HCT116 (cell line): ENCODE measurements at regions not wholly inside any gene's neighbourhood (a gene's known extent, or its start where the extent isn't known, plus 50 kb on each side); places are given as distances from the start of the nearest gene placed in this dataset.

Source experiments
- ATAC-seq: fragments of 200-7000 bp; cut with Tn5 transposase; 2 replicates; pipeline ENCODE4 v1.9.1; 2020; ENCODE audit warnings: mild to moderate bottlenecking, moderate library complexity
- BruUV-seq: library from RNA; stranded (reverse); fragments of 400-500 nt; replicated peaks from 2 replicates; lab custom pipeline; 2021; lab: Mats Ljungman, UMichigan
- CTCF ChIA-PET: fragments of 300-600 bp; sonication (Branson Sonifier 250); formaldehyde crosslinking; loops from one replicate; lab custom pipeline; 2021; ENCODE audit warnings: antibody characterized with exemption; lab: Charles Lee
- POLR2A ChIA-PET: fragments of 300-600, 350-600 bp; sonication (Branson Sonifier 250); formaldehyde crosslinking; loops from one replicate; lab custom pipeline; 2021; ENCODE audit warnings: antibody characterized with exemption; lab: Charles Lee
- RAD21 ChIA-PET, 2 experiments: fragments of 300-600 bp; sonication (Branson Sonifier 250); formaldehyde crosslinking; loops; one replicate each; lab custom pipeline; 2023; ENCODE audit warnings: low total read pairs in 2 of 2; ENCODE audit not compliant: uncharacterized antibody in 2 of 2, unreplicated experiment in 2 of 2, low non-redundant PET in 1 of 2; lab: Charles Lee
- DNase-seq: peaks from one replicate; pipeline ENCODE4 v3.0.0-alpha.2; 2010; ENCODE audit warnings: low read depth, low spot score
- H2AFZ ChIP-seq: fragments of 200-600 bp; shearing (Covaris generic), sonication (generic); 2 replicates; pipeline ENCODE4 v1.6.1; 2017; ENCODE audit warnings: low read depth, mixed run types, mixed read lengths, antibody characterized with exemption, low read length; ENCODE audit not compliant: poor library complexity, severe bottlenecking
- H3K27ac ChIP-seq: 2 replicates; pipeline ENCODE4 v1.5.1; 2012; ENCODE audit warnings: low read depth, low read length
- H3K27me3 ChIP-seq: fragments of 200-600 bp; sonication (generic); 2 replicates; pipeline ENCODE4 v1.6.1; 2016; ENCODE audit warnings: mixed run types, low read length, mixed read lengths; ENCODE audit not compliant: insufficient read depth
- H3K36me3 ChIP-seq, 2 experiments: fragments of 200-500 bp in 1 of 2; fragments of 200-600 bp in 1 of 2; sonication (Bioruptor generic) in 1 of 2; sonication (generic) in 1 of 2; 2 replicates each; pipeline versions ENCODE4 v1.5.1 to v1.6.1; 2014 to 2016; ENCODE audit warnings: low read length in 2 of 2, inconsistent platforms in 1 of 2, mixed read lengths in 1 of 2, mixed run types in 1 of 2; ENCODE audit not compliant: insufficient read depth in 2 of 2, control insufficient read depth in 1 of 2
- H3K4me1 ChIP-seq, 2 experiments: fragments of 200-600 bp in 1 of 2; sonication (generic) in 1 of 2; 2 replicates each; pipeline versions ENCODE4 v1.5.1 to v1.6.1; 2012 to 2017; ENCODE audit warnings: low read length in 2 of 2, inconsistent platforms in 1 of 2, mild to moderate bottlenecking in 1 of 2, mixed read lengths in 1 of 2, mixed run types in 1 of 2, moderate library complexity in 1 of 2; ENCODE audit not compliant: insufficient read depth in 2 of 2, control insufficient read depth in 1 of 2
- H3K4me2 ChIP-seq: fragments of 200-600 bp; sonication (generic); 2 replicates; pipeline ENCODE4 v1.6.1; 2017; ENCODE audit warnings: mixed run types, low read length, mixed read lengths
- H3K4me3 ChIP-seq, 2 experiments: fragments of 200-600 bp in 1 of 2; sonication (generic) in 1 of 2; replicated peaks in 1 of 2; 2 replicates each; pipeline ENCODE4 v1.5.1; 2011 to 2016; ENCODE audit warnings: low read length in 2 of 2, control low read depth in 1 of 2, low read depth in 1 of 2, mild to moderate bottlenecking in 1 of 2, mixed read lengths in 1 of 2, mixed run types in 1 of 2
- H3K79me2 ChIP-seq: fragments of 200-600 bp; sonication (generic); 2 replicates; pipeline ENCODE4 v1.6.1; 2017; ENCODE audit warnings: mild to moderate bottlenecking, mixed run types, low read length, moderate library complexity, mixed read lengths; ENCODE audit not compliant: insufficient read depth
- H3K9ac ChIP-seq: fragments of 200-600 bp; sonication (generic); 2 replicates; pipeline ENCODE4 v1.6.1; 2016; ENCODE audit warnings: low read length, mixed read lengths
- H3K9me2 ChIP-seq: fragments of 200-600 bp; sonication (generic), shearing (Covaris generic); 2 replicates; pipeline ENCODE4 v1.6.1; 2017; ENCODE audit warnings: mixed run types, mild to moderate bottlenecking, moderate library complexity; ENCODE audit not compliant: insufficient read depth
- H3K9me3 ChIP-seq, 2 experiments: fragments of 200-500 bp in 1 of 2; fragments of 200-600 bp in 1 of 2; sonication (Bioruptor generic) in 1 of 2; sonication (generic) in 1 of 2; 2 replicates each; pipeline ENCODE4 v1.6.1; 2014 to 2017; ENCODE audit warnings: low read length in 2 of 2, mixed read lengths in 2 of 2, inconsistent platforms in 1 of 2, low read depth in 1 of 2, mild to moderate bottlenecking in 1 of 2, mixed run types in 1 of 2, moderate library complexity in 1 of 2; ENCODE audit not compliant: control insufficient read depth in 1 of 2, insufficient read depth in 1 of 2
- H4K20me1 ChIP-seq: fragments of 200-600 bp; sonication (generic), shearing (Covaris generic); 2 replicates; pipeline ENCODE4 v1.6.1; 2017; ENCODE audit warnings: mixed run types, mild to moderate bottlenecking, moderate library complexity; ENCODE audit not compliant: insufficient read depth
- CEBPB ChIP-seq: IDR thresholded peaks from 2 replicates; pipeline ENCODE4 v1.6.1; 2012; ENCODE audit warnings: low read depth
- ELF1 ChIP-seq: IDR thresholded peaks from 2 replicates; pipeline ENCODE4 v1.6.1; 2012; ENCODE audit warnings: low read depth, borderline replicate concordance
- FOSL1 ChIP-seq: IDR thresholded peaks from 2 replicates; pipeline ENCODE4 v1.6.1; 2012; ENCODE audit warnings: low read depth
- POLR2A ChIP-seq: IDR thresholded peaks from 2 replicates; pipeline ENCODE4 v1.7.0; 2011; ENCODE audit warnings: borderline replicate concordance; ENCODE audit not compliant: insufficient read depth, insufficient read length; ENCODE audit errors: extremely low read depth
- POLR2AphosphoS5 ChIP-seq: IDR thresholded peaks from 2 replicates; pipeline ENCODE4 v1.6.1; 2011; ENCODE audit warnings: mild to moderate bottlenecking, low read depth, low read length, moderate library complexity
- RAD21 ChIP-seq: IDR thresholded peaks from 2 replicates; pipeline ENCODE4 v1.6.1; 2012; ENCODE audit warnings: low read depth, mild to moderate bottlenecking
- SIN3A ChIP-seq: IDR thresholded peaks from 2 replicates; pipeline ENCODE4 v1.6.1; 2012; ENCODE audit warnings: low read depth
- SP1 ChIP-seq: IDR thresholded peaks from 2 replicates; pipeline ENCODE4 v1.6.1; 2012; ENCODE audit warnings: low read depth
- intact Hi-C: fragments of 100-400 bp; cut with micrococcal nuclease; formaldehyde crosslinking; loops from 2 replicates; pipeline ENCODE4 v1.10.0; 2022
- TF ChIP-seq, protein P1 (sequence below): IDR thresholded peaks from 2 replicates; pipeline ENCODE4 v1.6.1; 2012
- TF ChIP-seq, protein P2 (sequence below): IDR thresholded peaks from 2 replicates; pipeline ENCODE4 v1.6.1; 2012; ENCODE audit warnings: low read depth
- TF ChIP-seq, protein P3 (sequence below): IDR thresholded peaks from 2 replicates; pipeline ENCODE4 v1.6.1; 2012

DNA sequence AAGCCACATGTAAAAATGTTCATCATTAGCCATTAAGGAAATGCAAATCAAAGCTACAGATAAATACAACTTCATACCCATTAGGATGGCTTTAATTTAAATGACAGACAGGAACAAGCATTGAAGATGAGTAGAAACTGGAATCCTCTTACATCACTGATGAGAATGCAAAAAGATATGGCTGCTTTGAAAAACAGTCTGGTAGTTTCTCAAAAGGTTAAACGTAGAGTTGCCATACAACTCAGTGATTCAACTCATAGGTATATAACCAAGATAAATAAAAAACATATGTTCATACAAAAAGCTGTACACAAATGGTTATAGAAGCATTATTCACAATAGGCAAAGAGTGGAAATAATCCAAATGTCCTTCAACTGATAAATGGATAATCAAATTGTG, 228.8 kb upstream of the ZNF462 start:
- Histone ChIP-seq H3K27me3 (no peaks in the 10 kb centered on the region), H3K36me3 (no peaks in the 10 kb centered on the region), H3K4me2 (no peak overlapping the region)
- ChIA-PET CTCF (no interaction called here), POLR2A (no interaction called here), RAD21 (no interaction called here)
- BruUV-seq: no TSS peak
- no peak for DNase-seq
- TF ChIP-seq, protein P1, sequence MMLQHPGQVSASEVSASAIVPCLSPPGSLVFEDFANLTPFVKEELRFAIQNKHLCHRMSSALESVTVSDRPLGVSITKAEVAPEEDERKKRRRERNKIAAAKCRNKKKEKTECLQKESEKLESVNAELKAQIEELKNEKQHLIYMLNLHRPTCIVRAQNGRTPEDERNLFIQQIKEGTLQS: no peak
- TF ChIP-seq, protein P2, sequence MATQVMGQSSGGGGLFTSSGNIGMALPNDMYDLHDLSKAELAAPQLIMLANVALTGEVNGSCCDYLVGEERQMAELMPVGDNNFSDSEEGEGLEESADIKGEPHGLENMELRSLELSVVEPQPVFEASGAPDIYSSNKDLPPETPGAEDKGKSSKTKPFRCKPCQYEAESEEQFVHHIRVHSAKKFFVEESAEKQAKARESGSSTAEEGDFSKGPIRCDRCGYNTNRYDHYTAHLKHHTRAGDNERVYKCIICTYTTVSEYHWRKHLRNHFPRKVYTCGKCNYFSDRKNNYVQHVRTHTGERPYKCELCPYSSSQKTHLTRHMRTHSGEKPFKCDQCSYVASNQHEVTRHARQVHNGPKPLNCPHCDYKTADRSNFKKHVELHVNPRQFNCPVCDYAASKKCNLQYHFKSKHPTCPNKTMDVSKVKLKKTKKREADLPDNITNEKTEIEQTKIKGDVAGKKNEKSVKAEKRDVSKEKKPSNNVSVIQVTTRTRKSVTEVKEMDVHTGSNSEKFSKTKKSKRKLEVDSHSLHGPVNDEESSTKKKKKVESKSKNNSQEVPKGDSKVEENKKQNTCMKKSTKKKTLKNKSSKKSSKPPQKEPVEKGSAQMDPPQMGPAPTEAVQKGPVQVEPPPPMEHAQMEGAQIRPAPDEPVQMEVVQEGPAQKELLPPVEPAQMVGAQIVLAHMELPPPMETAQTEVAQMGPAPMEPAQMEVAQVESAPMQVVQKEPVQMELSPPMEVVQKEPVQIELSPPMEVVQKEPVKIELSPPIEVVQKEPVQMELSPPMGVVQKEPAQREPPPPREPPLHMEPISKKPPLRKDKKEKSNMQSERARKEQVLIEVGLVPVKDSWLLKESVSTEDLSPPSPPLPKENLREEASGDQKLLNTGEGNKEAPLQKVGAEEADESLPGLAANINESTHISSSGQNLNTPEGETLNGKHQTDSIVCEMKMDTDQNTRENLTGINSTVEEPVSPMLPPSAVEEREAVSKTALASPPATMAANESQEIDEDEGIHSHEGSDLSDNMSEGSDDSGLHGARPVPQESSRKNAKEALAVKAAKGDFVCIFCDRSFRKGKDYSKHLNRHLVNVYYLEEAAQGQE: no peak
- no peak for TF ChIP-seq POLR2AphosphoS5
- TF ChIP-seq, all 23 proteins: peak for 0
- Histone ChIP-seq H2AFZ (no peak overlapping the region), H3K4me3 (no peak overlapping the region), H3K27ac (no peak overlapping the region), H3K9me2 (no peaks in the 10 kb centered on the region), H3K9ac (no peak overlapping the region), H3K4me1 (no peaks in the 10 kb centered on the region), H3K79me2 (no peaks in the 10 kb centered on the region), H4K20me1 (no peaks in the 10 kb centered on the region), H3K9me3 (no peaks in the 10 kb centered on the region)
- intact Hi-C loops: no loop called here
- ATAC-seq: no peak

DNA sequence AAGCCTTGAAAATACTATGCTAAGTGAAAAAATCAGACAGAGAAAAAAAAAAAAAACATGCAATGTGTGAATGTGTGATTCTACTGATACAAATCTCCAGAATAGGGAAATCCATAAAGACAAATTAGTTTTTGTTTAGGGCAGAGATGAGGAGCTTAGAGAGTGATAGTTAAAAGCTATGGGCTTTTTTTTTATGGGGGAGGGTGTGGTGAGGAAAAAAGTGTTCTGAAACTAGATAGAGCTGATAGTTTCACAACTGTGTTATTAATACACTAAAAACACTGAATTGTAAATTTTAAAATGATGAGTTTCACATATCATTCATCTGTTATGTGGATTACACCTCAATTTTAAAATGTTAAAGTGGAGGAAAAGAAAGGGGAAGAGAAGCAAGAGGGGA, 228.3 kb upstream of the ZNF462 start:
- Histone ChIP-seq H3K79me2 (no peaks in the 10 kb centered on the region), H4K20me1 (no peaks in the 10 kb centered on the region), H3K9ac (no peak overlapping the region), H3K9me3 (no peaks in the 10 kb centered on the region), H3K4me1 (no peaks in the 10 kb centered on the region)
- no TSS peak for BruUV-seq
- POLR2A ChIA-PET: no interaction called here
- TF ChIP-seq, protein P2: no peak
- TF ChIP-seq, protein P3, sequence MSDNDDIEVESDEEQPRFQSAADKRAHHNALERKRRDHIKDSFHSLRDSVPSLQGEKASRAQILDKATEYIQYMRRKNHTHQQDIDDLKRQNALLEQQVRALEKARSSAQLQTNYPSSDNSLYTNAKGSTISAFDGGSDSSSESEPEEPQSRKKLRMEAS: no peak
- TF ChIP-seq RAD21 (no peak), FOSL1 (no peak), ELF1 (no peak), CEBPB (no peak), SIN3A (no peak), POLR2AphosphoS5 (no peak), SP1 (no peak), POLR2A (no peak)
- TF ChIP-seq, all 23 proteins: peak for 0
- Histone ChIP-seq H3K27ac (no peak overlapping the region), H2AFZ (no peak overlapping the region), H3K27me3 (no peaks in the 10 kb centered on the region), H3K4me3 (no peak overlapping the region), H3K9me2 (no peaks in the 10 kb centered on the region), H3K36me3 (no peaks in the 10 kb centered on the region), H3K4me2 (no peak overlapping the region)
- no peak for DNase-seq
- CTCF ChIA-PET: no interaction called here
- intact Hi-C loops: no loop called here
- RAD21 ChIA-PET: no interaction called here
- ATAC-seq: no peak
